GM23338 (cell line): ENCODE measurements at regions not wholly inside any gene's neighbourhood (a gene's known extent, or its start where the extent isn't known, plus 50 kb on each side); places are given as distances from the start of the nearest gene placed in this dataset.

ENCODE experiments used
- ATAC-seq: fragments of 200-7000 bp; cut with Tn5 transposase; 3 replicates; pipeline ENCODE4 v1.9.1; 2020
- DNase-seq: peaks from one replicate; pipeline ENCODE4 v3.0.0-alpha.2; 2015; ENCODE audit warnings: low spot score
- H2AFZ ChIP-seq: fragments of 200-600 bp; sonication (generic); 2 replicates; pipeline ENCODE4 v1.8.0; 2016; ENCODE audit warnings: antibody characterized with exemption, mild to moderate bottlenecking, moderate library complexity
- H3F3A ChIP-seq: fragments of 200-600 bp; sonication (generic); replicated peaks from 2 replicates; pipeline ENCODE4 v1.8.0; 2017; ENCODE audit warnings: antibody characterized with exemption, mixed run types, low read depth
- H3K27ac ChIP-seq: fragments of 200-600 bp; sonication (generic); 2 replicates; pipeline ENCODE4 v1.6.1; 2016; ENCODE audit warnings: low read depth
- H3K27me3 ChIP-seq: fragments of 200-600 bp; sonication (generic); 2 replicates; pipeline ENCODE4 v1.8.0; 2016; ENCODE audit warnings: mild to moderate bottlenecking, mixed run types, moderate library complexity; ENCODE audit not compliant: insufficient read depth
- H3K36me3 ChIP-seq: fragments of 200-600 bp; sonication (generic); 2 replicates; pipeline ENCODE4 v1.8.0; 2016; ENCODE audit warnings: mild to moderate bottlenecking; ENCODE audit not compliant: insufficient read depth
- H3K4me1 ChIP-seq: fragments of 200-600 bp; sonication (generic); 2 replicates; pipeline ENCODE4 v1.8.0; 2016; ENCODE audit warnings: mild to moderate bottlenecking, moderate library complexity; ENCODE audit not compliant: insufficient read depth
- H3K4me2 ChIP-seq: fragments of 200-600 bp; sonication (generic); 2 replicates; pipeline ENCODE4 v1.7.1; 2017; ENCODE audit warnings: mixed run types
- H3K4me3 ChIP-seq: fragments of 200-600 bp; sonication (generic); 2 replicates; pipeline ENCODE4 v1.6.1; 2016; ENCODE audit warnings: mixed run types
- H3K79me2 ChIP-seq: fragments of 200-600 bp; sonication (generic); replicated peaks from 2 replicates; pipeline ENCODE4 v1.8.0; 2017; ENCODE audit warnings: mild to moderate bottlenecking; ENCODE audit not compliant: insufficient read depth
- H3K9me2 ChIP-seq: fragments of 200-600 bp; sonication (generic); 2 replicates; pipeline ENCODE4 v1.8.0; 2017; ENCODE audit not compliant: insufficient read depth
- H4K20me1 ChIP-seq: fragments of 200-600 bp; sonication (generic); replicated peaks from 2 replicates; pipeline ENCODE4 v1.8.0; 2017; ENCODE audit warnings: mild to moderate bottlenecking; ENCODE audit not compliant: insufficient read depth
- H3K27ac Mint-ChIP-seq: 2 replicates; pipeline ENCODE4 v1.8.0; 2020; ENCODE audit warnings: inconsistent platforms, mild to moderate bottlenecking, moderate library complexity, mixed read lengths
- H3K27me3 Mint-ChIP-seq: 3 replicates; pipeline ENCODE4 v1.8.0; 2022; ENCODE audit warnings: low read depth, mild to moderate bottlenecking, moderate library complexity, mixed read lengths, inconsistent platforms; ENCODE audit not compliant: insufficient read depth, poor library complexity
- H3K36me3 Mint-ChIP-seq: 3 replicates; pipeline ENCODE4 v1.8.0; 2021; ENCODE audit warnings: low read depth, mild to moderate bottlenecking, inconsistent platforms, moderate library complexity, mixed read lengths
- H3K4me1 Mint-ChIP-seq: 3 replicates; pipeline ENCODE4 v1.8.0; 2020; ENCODE audit warnings: mild to moderate bottlenecking, inconsistent platforms, mixed read lengths
- H3K4me3 Mint-ChIP-seq: 3 replicates; pipeline ENCODE4 v1.8.0; 2021; ENCODE audit warnings: moderate library complexity, mild to moderate bottlenecking, inconsistent platforms, mixed read lengths
- H3K9me3 Mint-ChIP-seq: 3 replicates; pipeline ENCODE4 v1.8.0; 2020; ENCODE audit warnings: moderate library complexity, mild to moderate bottlenecking, inconsistent platforms, mixed read lengths
- CREB1 ChIP-seq: fragments of 250-450 bp; sonication (Bioruptor Pico); IDR thresholded peaks from 2 replicates; pipeline ENCODE4 v1.5.0; 2020; ENCODE audit warnings: low read depth, mild to moderate bottlenecking, moderate library complexity
- EZH2 ChIP-seq: fragments of 200-600 bp; sonication (generic); IDR thresholded peaks from one replicate; pipeline ENCODE4 v1.8.0; 2017; ENCODE audit warnings: antibody characterized with exemption, mild to moderate bottlenecking, low read depth; ENCODE audit not compliant: unreplicated experiment
- JUNB ChIP-seq: IDR thresholded peaks from one replicate; pipeline ENCODE4 v1.6.1; 2016; ENCODE audit warnings: antibody characterized with exemption; ENCODE audit not compliant: unreplicated experiment
- NANOG ChIP-seq: IDR thresholded peaks from 2 replicates; pipeline ENCODE4 v1.6.1; 2016; ENCODE audit warnings: antibody characterized with exemption, borderline replicate concordance
- POLR2AphosphoS5 ChIP-seq: IDR thresholded peaks from 2 replicates; pipeline ENCODE4 v1.6.1; 2016; ENCODE audit warnings: antibody characterized with exemption, low read depth
- ZNF114 ChIP-seq: fragments of 250-450 bp; sonication (Bioruptor Pico); IDR thresholded peaks from 2 replicates; pipeline ENCODE4 v1.5.0; 2020; ENCODE audit warnings: mild to moderate bottlenecking, moderate library complexity
- ZNF331 ChIP-seq: fragments of 250-450 bp; sonication (Bioruptor Pico); IDR thresholded peaks from 2 replicates; pipeline ENCODE4 v1.5.0; 2020; ENCODE audit warnings: low read depth, mild to moderate bottlenecking, moderate library complexity
- ZNF462 ChIP-seq: fragments of 250-450 bp; sonication (Bioruptor Pico); IDR thresholded peaks from 2 replicates; pipeline ENCODE4 v1.5.0; 2020; ENCODE audit warnings: mild to moderate bottlenecking, moderate library complexity
- TF ChIP-seq, protein P1 (sequence below), 2 experiments: fragments of 200-600 bp in 1 of 2; sonication (generic) in 1 of 2; conservative IDR thresholded peaks; 2 replicates each; pipeline versions ENCODE4 v1.5.1 to v1.6.1; 2016 to 2017; ENCODE audit warnings: antibody characterized with exemption in 2 of 2, low read depth in 2 of 2, mild to moderate bottlenecking in 2 of 2, moderate library complexity in 1 of 2
- TF ChIP-seq, protein P2 (sequence below): IDR thresholded peaks from 2 replicates; pipeline ENCODE4 v1.6.1; 2016; ENCODE audit warnings: antibody characterized with exemption
- TF ChIP-seq, protein P3 (sequence below): IDR thresholded peaks from one replicate; pipeline ENCODE4 v1.6.1; 2018; ENCODE audit warnings: antibody characterized with exemption; ENCODE audit not compliant: unreplicated experiment

- Histone ChIP-seq H4K20me1 (no peaks in the 10 kb centered on the region), H3K9me2 (peaks cover 8% of the 10 kb centered on the region; the same call in 1 of the 2 replicates), H3K4me3 (no peak overlapping the region), H3K4me1 (no peaks in the 10 kb centered on the region), H3F3A (no peaks in the 10 kb centered on the region), H2AFZ (no peak overlapping the region), H3K79me2 (no peaks in the 10 kb centered on the region), H3K4me2 (no peak overlapping the region), H3K27me3 (no peaks in the 10 kb centered on the region), H3K36me3 (0 out of 2 replicates have a peak, but pooled peaks cover 2% of the 10 kb centered on the region), H3K27ac (no peak overlapping the region)
- no peak overlapping the region for H3K27ac Mint-ChIP-seq
- H3K9me3 Mint-ChIP-seq = peaks cover 33% of the 10 kb centered on the region
- peaks cover 24% of the 10 kb centered on the region; the same call in 2 of the 3 replicates for H3K36me3 Mint-ChIP-seq
- ATAC-seq (no peak), DNase-seq (no peak)
- no peaks in the 10 kb centered on the region for H3K4me1 Mint-ChIP-seq
- no peak for TF ChIP-seq CREB1 (CRISPR knock-in tag)
- no peak for TF ChIP-seq POLR2AphosphoS5
- no peak for TF ChIP-seq ZNF331 (CRISPR knock-in tag)
- TF ChIP-seq, protein P1, sequence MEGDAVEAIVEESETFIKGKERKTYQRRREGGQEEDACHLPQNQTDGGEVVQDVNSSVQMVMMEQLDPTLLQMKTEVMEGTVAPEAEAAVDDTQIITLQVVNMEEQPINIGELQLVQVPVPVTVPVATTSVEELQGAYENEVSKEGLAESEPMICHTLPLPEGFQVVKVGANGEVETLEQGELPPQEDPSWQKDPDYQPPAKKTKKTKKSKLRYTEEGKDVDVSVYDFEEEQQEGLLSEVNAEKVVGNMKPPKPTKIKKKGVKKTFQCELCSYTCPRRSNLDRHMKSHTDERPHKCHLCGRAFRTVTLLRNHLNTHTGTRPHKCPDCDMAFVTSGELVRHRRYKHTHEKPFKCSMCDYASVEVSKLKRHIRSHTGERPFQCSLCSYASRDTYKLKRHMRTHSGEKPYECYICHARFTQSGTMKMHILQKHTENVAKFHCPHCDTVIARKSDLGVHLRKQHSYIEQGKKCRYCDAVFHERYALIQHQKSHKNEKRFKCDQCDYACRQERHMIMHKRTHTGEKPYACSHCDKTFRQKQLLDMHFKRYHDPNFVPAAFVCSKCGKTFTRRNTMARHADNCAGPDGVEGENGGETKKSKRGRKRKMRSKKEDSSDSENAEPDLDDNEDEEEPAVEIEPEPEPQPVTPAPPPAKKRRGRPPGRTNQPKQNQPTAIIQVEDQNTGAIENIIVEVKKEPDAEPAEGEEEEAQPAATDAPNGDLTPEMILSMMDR (conservative IDR thresholded peaks at IDR 0.05; ENCODE audit: low read depth in 2 of 2) = no peak
- TF ChIP-seq, protein P2, sequence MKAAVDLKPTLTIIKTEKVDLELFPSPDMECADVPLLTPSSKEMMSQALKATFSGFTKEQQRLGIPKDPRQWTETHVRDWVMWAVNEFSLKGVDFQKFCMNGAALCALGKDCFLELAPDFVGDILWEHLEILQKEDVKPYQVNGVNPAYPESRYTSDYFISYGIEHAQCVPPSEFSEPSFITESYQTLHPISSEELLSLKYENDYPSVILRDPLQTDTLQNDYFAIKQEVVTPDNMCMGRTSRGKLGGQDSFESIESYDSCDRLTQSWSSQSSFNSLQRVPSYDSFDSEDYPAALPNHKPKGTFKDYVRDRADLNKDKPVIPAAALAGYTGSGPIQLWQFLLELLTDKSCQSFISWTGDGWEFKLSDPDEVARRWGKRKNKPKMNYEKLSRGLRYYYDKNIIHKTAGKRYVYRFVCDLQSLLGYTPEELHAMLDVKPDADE = no peak
- TF ChIP-seq EZH2 = no peak
- TF ChIP-seq JUNB = no peak
- TF ChIP-seq, protein P3, sequence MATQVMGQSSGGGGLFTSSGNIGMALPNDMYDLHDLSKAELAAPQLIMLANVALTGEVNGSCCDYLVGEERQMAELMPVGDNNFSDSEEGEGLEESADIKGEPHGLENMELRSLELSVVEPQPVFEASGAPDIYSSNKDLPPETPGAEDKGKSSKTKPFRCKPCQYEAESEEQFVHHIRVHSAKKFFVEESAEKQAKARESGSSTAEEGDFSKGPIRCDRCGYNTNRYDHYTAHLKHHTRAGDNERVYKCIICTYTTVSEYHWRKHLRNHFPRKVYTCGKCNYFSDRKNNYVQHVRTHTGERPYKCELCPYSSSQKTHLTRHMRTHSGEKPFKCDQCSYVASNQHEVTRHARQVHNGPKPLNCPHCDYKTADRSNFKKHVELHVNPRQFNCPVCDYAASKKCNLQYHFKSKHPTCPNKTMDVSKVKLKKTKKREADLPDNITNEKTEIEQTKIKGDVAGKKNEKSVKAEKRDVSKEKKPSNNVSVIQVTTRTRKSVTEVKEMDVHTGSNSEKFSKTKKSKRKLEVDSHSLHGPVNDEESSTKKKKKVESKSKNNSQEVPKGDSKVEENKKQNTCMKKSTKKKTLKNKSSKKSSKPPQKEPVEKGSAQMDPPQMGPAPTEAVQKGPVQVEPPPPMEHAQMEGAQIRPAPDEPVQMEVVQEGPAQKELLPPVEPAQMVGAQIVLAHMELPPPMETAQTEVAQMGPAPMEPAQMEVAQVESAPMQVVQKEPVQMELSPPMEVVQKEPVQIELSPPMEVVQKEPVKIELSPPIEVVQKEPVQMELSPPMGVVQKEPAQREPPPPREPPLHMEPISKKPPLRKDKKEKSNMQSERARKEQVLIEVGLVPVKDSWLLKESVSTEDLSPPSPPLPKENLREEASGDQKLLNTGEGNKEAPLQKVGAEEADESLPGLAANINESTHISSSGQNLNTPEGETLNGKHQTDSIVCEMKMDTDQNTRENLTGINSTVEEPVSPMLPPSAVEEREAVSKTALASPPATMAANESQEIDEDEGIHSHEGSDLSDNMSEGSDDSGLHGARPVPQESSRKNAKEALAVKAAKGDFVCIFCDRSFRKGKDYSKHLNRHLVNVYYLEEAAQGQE = no peak
- no peak for TF ChIP-seq NANOG
- TF ChIP-seq ZNF462 = no peak
- no peak for TF ChIP-seq ZNF114
- no peak overlapping the region for H3K4me3 Mint-ChIP-seq
- H3K27me3 Mint-ChIP-seq = peaks cover 2% of the 10 kb centered on the region
These were observed 499.2 kb upstream of the ATP2B1 start for GRCh38 chr12:90207799-90208198.
